UCSD-AML1 (cell line): ENCODE measurements at regions not wholly inside any gene's neighbourhood (a gene's known extent, or its start where the extent isn't known, plus 50 kb on each side); places are given as distances from the start of the nearest gene placed in this dataset.
"Not testable (repeated sequence)": the region's sequence is repeated elsewhere in the genome, so short reads cannot be mapped to it uniquely, and the experiment has no call there.

Experiments used
- DNase-seq: peaks from one replicate; lab custom pipeline; 2025; ENCODE audit not compliant: unreplicated experiment; lab: John Stamatoyannopoulos, UW

GRCh38 chr3:125697126-125697525 lies 101.8 kb upstream of the OSBPL11 start:
- DNase-seq = not testable (repeated sequence)

- not testable (repeated sequence) for DNase-seq
These were observed 102.8 kb upstream of the OSBPL11 start for GRCh38 chr3:125697979-125698640.

- DNase-seq = no peak
These were observed 120.4 kb upstream of the OSBPL11 start for GRCh38 chr3:125715651-125716050.

- DNase-seq = not testable (repeated sequence)
These were observed 136.9 kb upstream of the OSBPL11 start for GRCh38 chr3:125732151-125732550.

GRCh38 chr3:125741991-125742718 lies 146.9 kb upstream of the OSBPL11 start:
- DNase-seq = not testable (repeated sequence)

- DNase-seq = not testable (repeated sequence)
These were observed 147.5 kb upstream of the OSBPL11 start for GRCh38 chr3:125742845-125743244.

GRCh38 chr3:125757050-125757449 lies 161.8 kb upstream of the OSBPL11 start:
- not testable (repeated sequence) for DNase-seq

- DNase-seq = not testable (repeated sequence)
These were observed 163.4 kb upstream of the OSBPL11 start for GRCh38 chr3:125758641-125759130.

GRCh38 chr3:125762601-125763000 lies 167.3 kb upstream of the OSBPL11 start:
- not testable (repeated sequence) for DNase-seq

GRCh38 chr3:125766285-125766826 lies 171.1 kb upstream of the OSBPL11 start:
- DNase-seq = peak; percentile 51

GRCh38 chr3:125766931-125767330 lies 171.6 kb upstream of the OSBPL11 start:
- not testable (repeated sequence) for DNase-seq

GRCh38 chr3:125767641-125768040 lies 172.3 kb upstream of the OSBPL11 start:
- no peak for DNase-seq

- not testable (repeated sequence) for DNase-seq
These were observed 173.5 kb upstream of the OSBPL11 start for GRCh38 chr3:125768821-125769220.

GRCh38 chr3:125771506-125771905 lies 176.2 kb upstream of the OSBPL11 start:
- DNase-seq = not testable (repeated sequence)

- DNase-seq = not testable (repeated sequence)
These were observed 179.2 kb upstream of the OSBPL11 start for GRCh38 chr3:125774433-125775034.

- not testable (repeated sequence) for DNase-seq
These were observed 179.8 kb upstream of the OSBPL11 start for GRCh38 chr3:125775106-125775505.

- DNase-seq = not testable (repeated sequence)
These were observed 180.5 kb upstream of the OSBPL11 start for GRCh38 chr3:125775606-125776294.

- DNase-seq = not testable (repeated sequence)
These were observed 184.0 kb upstream of the OSBPL11 start for GRCh38 chr3:125779276-125779675.

GRCh38 chr3:125779918-125780317 lies 184.6 kb upstream of the OSBPL11 start:
- DNase-seq = not testable (repeated sequence)

GRCh38 chr3:125781678-125782077 lies 186.4 kb upstream of the OSBPL11 start:
- not testable (repeated sequence) for DNase-seq

- DNase-seq = not testable (repeated sequence)
These were observed 178.7 kb upstream of the ROPN1B start for GRCh38 chr3:125790312-125790711.
